HG02885 (cell line): ENCODE measurements at regions not wholly inside any gene's neighbourhood (a gene's known extent, or its start where the extent isn't known, plus 50 kb on each side); places are given as distances from the start of the nearest gene placed in this dataset.
"Not testable (repeated sequence)": the region's sequence is repeated elsewhere in the genome, so short reads cannot be mapped to it uniquely, and the experiment has no call there.

Source experiments
- ATAC-seq: cut with Tn5 transposase; IDR thresholded peaks from one replicate; pipeline ENCODE4 v1.9.1; 2021; ENCODE audit warnings: mild to moderate bottlenecking; ENCODE audit not compliant: unreplicated experiment, poor library complexity

GRCh38 chr13:22748866-22749577, 431.8 kb upstream of the SGCG start:
- no peak for ATAC-seq

- no peak for ATAC-seq
These were observed 431.2 kb upstream of the SGCG start for GRCh38 chr13:22749626-22750025.

- no peak for ATAC-seq
These were observed 423.2 kb upstream of the SGCG start for GRCh38 chr13:22757530-22758120.

GRCh38 chr13:22758245-22758644, 422.5 kb upstream of the SGCG start:
- no peak for ATAC-seq

GRCh38 chr13:22761709-22762108, 419.1 kb upstream of the SGCG start:
- no peak for ATAC-seq

- no peak for ATAC-seq
These were observed 415.2 kb upstream of the SGCG start for GRCh38 chr13:22765547-22765946.

- no peak for ATAC-seq
These were observed 409.9 kb upstream of the SGCG start for GRCh38 chr13:22770891-22771290.

GRCh38 chr13:22773465-22773864, 407.3 kb upstream of the SGCG start:
- ATAC-seq = no peak

GRCh38 chr13:22776394-22777186, 404.2 kb upstream of the SGCG start:
- ATAC-seq = no peak

GRCh38 chr13:22777207-22777606, 403.6 kb upstream of the SGCG start:
- ATAC-seq = no peak

GRCh38 chr13:22789027-22789593, 391.7 kb upstream of the SGCG start:
- no peak for ATAC-seq

GRCh38 chr13:22789916-22790315, 390.9 kb upstream of the SGCG start:
- no peak for ATAC-seq

- no peak for ATAC-seq
These were observed 387.1 kb upstream of the SGCG start for GRCh38 chr13:22793598-22794134.

- no peak for ATAC-seq
These were observed 380.0 kb upstream of the SGCG start for GRCh38 chr13:22800526-22801401.

- no peak for ATAC-seq
These were observed 379.3 kb upstream of the SGCG start for GRCh38 chr13:22801402-22802003.

GRCh38 chr13:22812793-22813192, 368.0 kb upstream of the SGCG start:
- no peak for ATAC-seq

- not testable (repeated sequence) for ATAC-seq
These were observed 367.0 kb upstream of the SGCG start for GRCh38 chr13:22813531-22814377.

- ATAC-seq = not testable (repeated sequence)
These were observed 366.3 kb upstream of the SGCG start for GRCh38 chr13:22814433-22814832.

- ATAC-seq = no peak
These were observed 359.2 kb upstream of the SGCG start for GRCh38 chr13:22821589-22821988.
